ENCODE measurements at regions not wholly inside any gene's neighbourhood (a gene's known extent, or its start where the extent isn't known, plus 50 kb on each side); places are given as distances from the start of the nearest gene placed in this dataset.

DNA sequence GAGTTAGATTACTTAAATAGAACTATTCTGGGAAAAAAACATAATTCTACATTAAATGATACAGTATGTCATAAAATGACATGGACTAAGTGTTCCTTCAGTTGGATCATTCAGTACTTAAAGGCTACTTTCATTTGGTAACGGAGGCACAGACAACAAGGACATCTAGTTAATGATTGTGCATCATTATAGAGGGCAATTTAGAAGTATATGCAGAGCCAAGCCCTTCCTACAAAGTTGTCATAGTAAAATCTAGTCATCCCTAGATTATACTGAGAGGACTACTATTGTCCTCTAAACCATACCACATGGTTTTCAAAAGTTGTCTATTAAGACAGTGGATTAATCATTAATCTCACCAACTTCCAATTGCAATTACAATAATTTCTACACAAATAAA lies 53.9 kb upstream of the STXBP5 start:
- no peak for DNase-seq (ENCODE audit: low spot score)

More for the DNA sequence above, 53.9 kb upstream of the STXBP5 start:
- ATAC-seq (ENCODE audit: low read depth): no peak
- H3K4me3 ChIP-seq (ENCODE audit: severe bottlenecking): no peak overlapping the region
- no peaks in the 10 kb centered on the region for H3K36me3 ChIP-seq (ENCODE audit: low read depth)
- TF ChIP-seq, protein P1, sequence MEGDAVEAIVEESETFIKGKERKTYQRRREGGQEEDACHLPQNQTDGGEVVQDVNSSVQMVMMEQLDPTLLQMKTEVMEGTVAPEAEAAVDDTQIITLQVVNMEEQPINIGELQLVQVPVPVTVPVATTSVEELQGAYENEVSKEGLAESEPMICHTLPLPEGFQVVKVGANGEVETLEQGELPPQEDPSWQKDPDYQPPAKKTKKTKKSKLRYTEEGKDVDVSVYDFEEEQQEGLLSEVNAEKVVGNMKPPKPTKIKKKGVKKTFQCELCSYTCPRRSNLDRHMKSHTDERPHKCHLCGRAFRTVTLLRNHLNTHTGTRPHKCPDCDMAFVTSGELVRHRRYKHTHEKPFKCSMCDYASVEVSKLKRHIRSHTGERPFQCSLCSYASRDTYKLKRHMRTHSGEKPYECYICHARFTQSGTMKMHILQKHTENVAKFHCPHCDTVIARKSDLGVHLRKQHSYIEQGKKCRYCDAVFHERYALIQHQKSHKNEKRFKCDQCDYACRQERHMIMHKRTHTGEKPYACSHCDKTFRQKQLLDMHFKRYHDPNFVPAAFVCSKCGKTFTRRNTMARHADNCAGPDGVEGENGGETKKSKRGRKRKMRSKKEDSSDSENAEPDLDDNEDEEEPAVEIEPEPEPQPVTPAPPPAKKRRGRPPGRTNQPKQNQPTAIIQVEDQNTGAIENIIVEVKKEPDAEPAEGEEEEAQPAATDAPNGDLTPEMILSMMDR (IDR thresholded peaks at IDR 0.05; ENCODE audit: poor library complexity, severe bottlenecking): no peak
- H3K9me3 ChIP-seq (ENCODE audit: severe bottlenecking): no peaks in the 10 kb centered on the region
- no peaks in the 10 kb centered on the region for H3K27me3 ChIP-seq (ENCODE audit: insufficient read depth, poor library complexity, severe bottlenecking)
- H3K4me1 ChIP-seq (ENCODE audit: insufficient read depth, poor library complexity, severe bottlenecking): peaks cover 16% of the 10 kb centered on the region
- H3K27ac ChIP-seq (ENCODE audit: poor library complexity, severe bottlenecking): no peak overlapping the region

Measured in RWPE2 (cell line).